PFSK-1 (cell line): ENCODE measurements at regions not wholly inside any gene's neighbourhood (a gene's known extent, or its start where the extent isn't known, plus 50 kb on each side); places are given as distances from the start of the nearest gene placed in this dataset.

ENCODE experiments used
- FOXP2 ChIP-seq: optimal IDR thresholded peaks from 2 replicates; pipeline ENCODE3; 2011; ENCODE audit warnings: borderline replicate concordance, control low read depth, inconsistent platforms; ENCODE audit not compliant: insufficient read depth; ENCODE audit errors: extremely low read length, extremely low read depth
- POLR2AphosphoS5 ChIP-seq: IDR thresholded peaks from 2 replicates; pipeline ENCODE4 v1.6.1; 2012; ENCODE audit warnings: low read depth, mild to moderate bottlenecking, control low read depth, low read length, moderate library complexity
- REST ChIP-seq, 2 experiments: IDR thresholded peaks; 2 replicates each; pipeline versions ENCODE4 v1.6.1 to v1.8.0; 2011 to 2012; ENCODE audit warnings: low read depth in 2 of 2, low read length in 2 of 2, control low read depth in 1 of 2, inconsistent platforms in 1 of 2, mild to moderate bottlenecking in 1 of 2, moderate library complexity in 1 of 2; ENCODE audit not compliant: insufficient read depth in 1 of 2
- SIN3A ChIP-seq: IDR thresholded peaks from 2 replicates; pipeline ENCODE4 v1.6.1; 2012; ENCODE audit warnings: mild to moderate bottlenecking, low read length, moderate library complexity, borderline replicate concordance; ENCODE audit not compliant: insufficient read depth
- TAF1 ChIP-seq: IDR thresholded peaks from 2 replicates; pipeline ENCODE4 v1.6.1; 2012; ENCODE audit warnings: low read length, control low read depth, borderline replicate concordance; ENCODE audit not compliant: insufficient read depth

DNA sequence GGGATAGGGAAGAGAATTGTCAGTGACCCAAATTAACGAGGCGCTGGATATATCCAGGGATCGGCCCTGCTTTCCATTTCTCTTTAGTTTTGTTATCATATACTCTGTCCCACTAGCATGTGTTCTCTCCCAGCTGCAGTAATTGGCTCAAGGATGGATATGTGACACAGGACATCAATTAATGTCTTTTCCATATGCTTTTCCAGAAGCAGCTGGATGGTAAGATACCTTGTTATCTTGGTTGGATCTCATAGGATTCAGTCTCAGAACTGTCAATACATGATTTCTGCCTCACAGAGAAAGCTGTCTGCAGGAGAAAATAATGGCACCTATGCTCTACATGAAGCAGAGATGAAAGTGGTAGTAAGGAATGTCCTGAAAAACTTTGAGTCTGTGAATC, 157.1 kb upstream of the SPRY2 start:
- TF ChIP-seq REST (IDR thresholded peaks at IDR 0.05; ENCODE audit: insufficient read depth in 1 of 2, low read depth in 2 of 2, low read length in 2 of 2) (no peak), FOXP2 (no peak), TAF1 (no peak), SIN3A (no peak), POLR2AphosphoS5 (no peak)

- TF ChIP-seq FOXP2, result no peak
- no peak for TF ChIP-seq TAF1
- TF ChIP-seq REST (IDR thresholded peaks at IDR 0.05; ENCODE audit: insufficient read depth in 1 of 2, low read depth in 2 of 2, low read length in 2 of 2), result no peak
- TF ChIP-seq POLR2AphosphoS5, result no peak
- TF ChIP-seq SIN3A, result no peak
Observed at GRCh38 chr13:80497439-80497838, 156.5 kb upstream of the SPRY2 start.

GRCh38 chr13:80496721-80497397, 155.9 kb upstream of the SPRY2 start:
- TF ChIP-seq TAF1 (no peak), POLR2AphosphoS5 (no peak), FOXP2 (no peak), REST (IDR thresholded peaks at IDR 0.05; ENCODE audit: insufficient read depth in 1 of 2, low read depth in 2 of 2, low read length in 2 of 2) (no peak), SIN3A (no peak)

- TF ChIP-seq SIN3A (no peak), TAF1 (no peak), POLR2AphosphoS5 (no peak), FOXP2 (no peak), REST (IDR thresholded peaks at IDR 0.05; ENCODE audit: insufficient read depth in 1 of 2, low read depth in 2 of 2, low read length in 2 of 2) (no peak)
Observed at GRCh38 chr13:80486402-80486801, 145.5 kb upstream of the SPRY2 start.
